Fibroblast of lung (primary cell): ENCODE measurements at regions not wholly inside any gene's neighbourhood (a gene's known extent, or its start where the extent isn't known, plus 50 kb on each side); places are given as distances from the start of the nearest gene placed in this dataset.

Experiments
- DNase-seq, 2 donors: peaks; one replicate each; pipeline versions ENCODE4 v3.0.0 to v3.0.0-alpha.2; 2010; ENCODE audit warnings: low read depth in 2 of 2
- H2AFZ ChIP-seq: 2 replicates; pipeline ENCODE4 v1.5.1; 2012; ENCODE audit warnings: low read length, control low read depth, inconsistent platforms
- H3K27ac ChIP-seq: 2 replicates; pipeline ENCODE4 v1.5.1; 2011; ENCODE audit warnings: low read length, control low read depth; ENCODE audit not compliant: insufficient read depth
- H3K27me3 ChIP-seq: 2 replicates; pipeline ENCODE4 v1.5.1; 2011; ENCODE audit warnings: mild to moderate bottlenecking, low read length; ENCODE audit not compliant: control insufficient read depth, insufficient read depth
- H3K36me3 ChIP-seq: 2 replicates; pipeline ENCODE4 v1.5.1; 2011; ENCODE audit warnings: low read length; ENCODE audit not compliant: control insufficient read depth, insufficient read depth
- H3K4me1 ChIP-seq: 2 replicates; pipeline ENCODE4 v1.5.1; 2011; ENCODE audit warnings: low read length; ENCODE audit not compliant: control insufficient read depth, insufficient read depth; ENCODE audit errors: extremely low read depth
- H3K4me2 ChIP-seq: 2 replicates; pipeline ENCODE4 v1.5.1; 2011; ENCODE audit warnings: low read length, control low read depth; ENCODE audit not compliant: insufficient read depth; ENCODE audit errors: extremely low read depth
- H3K4me3 ChIP-seq, 4 experiments: fragments of 200-600 bp in 1 of 4; sonication (generic) in 1 of 4; replicated peaks in 1 of 4; 2 replicates each; pipeline ENCODE4 v1.5.1; 2011 to 2016; ENCODE audit warnings: low read length in 4 of 4, low read depth in 3 of 4, mild to moderate bottlenecking in 3 of 4, control low read depth in 2 of 4, inconsistent platforms in 1 of 4, mixed read lengths in 1 of 4; ENCODE audit not compliant: insufficient read depth in 1 of 4; ENCODE audit errors: control extremely low read depth in 1 of 4
- H3K79me2 ChIP-seq: 2 replicates; pipeline ENCODE4 v1.5.1; 2012; ENCODE audit warnings: mild to moderate bottlenecking, low read length, inconsistent platforms; ENCODE audit not compliant: control insufficient read depth, insufficient read depth
- H3K9ac ChIP-seq: 2 replicates; pipeline ENCODE4 v1.5.1; 2011; ENCODE audit warnings: mild to moderate bottlenecking, low read length, control low read depth; ENCODE audit not compliant: insufficient read depth
- H3K9me3 ChIP-seq: 2 replicates; pipeline ENCODE4 v1.5.1; 2012; ENCODE audit warnings: low read depth, low read length; ENCODE audit not compliant: control insufficient read depth, insufficient read depth
- H4K20me1 ChIP-seq: 2 replicates; pipeline ENCODE4 v1.5.1; 2011; ENCODE audit warnings: low read length; ENCODE audit not compliant: control insufficient read depth, insufficient read depth; ENCODE audit errors: extremely low read depth
- EZH2 ChIP-seq: IDR thresholded peaks from 2 replicates; pipeline ENCODE4 v1.5.1; 2012; ENCODE audit warnings: low read length, control low read depth, mild to moderate bottlenecking; ENCODE audit errors: missing control alignments
- TF ChIP-seq, protein P1 (sequence below), 2 donors: IDR thresholded peaks in 1 of 2; conservative IDR thresholded peaks in 1 of 2; 1 replicate in 1 of 2; 2 replicates in 1 of 2; pipeline ENCODE4 v1.5.1; 2011 to 2012; ENCODE audit warnings: low read length in 2 of 2, control low read depth in 1 of 2, inconsistent platforms in 1 of 2, low read depth in 1 of 2, mild to moderate bottlenecking in 1 of 2

DNA sequence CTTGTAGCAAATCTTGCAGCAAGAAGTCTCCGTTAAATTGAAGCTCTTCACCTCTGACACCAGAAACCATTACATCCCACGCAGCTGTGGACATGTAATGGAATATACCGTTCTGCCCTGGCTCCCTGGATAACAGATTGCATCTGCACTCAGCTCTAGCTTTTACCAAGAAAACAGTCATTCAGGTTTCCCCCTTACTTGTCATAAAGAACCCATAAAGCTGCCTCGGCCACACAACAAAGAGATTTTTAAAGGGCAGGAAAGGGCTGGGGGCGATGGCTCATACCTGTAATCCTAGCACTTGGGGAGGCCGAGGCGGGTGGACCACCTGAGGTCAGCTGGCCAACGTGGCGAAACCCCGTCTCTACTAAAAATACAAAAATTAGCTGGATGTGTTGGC is 127.6 kb upstream of the RFC3 start:
- H3K79me2 ChIP-seq, result no peaks in the 10 kb centered on the region
- no peak for TF ChIP-seq EZH2
- TF ChIP-seq, protein P1, sequence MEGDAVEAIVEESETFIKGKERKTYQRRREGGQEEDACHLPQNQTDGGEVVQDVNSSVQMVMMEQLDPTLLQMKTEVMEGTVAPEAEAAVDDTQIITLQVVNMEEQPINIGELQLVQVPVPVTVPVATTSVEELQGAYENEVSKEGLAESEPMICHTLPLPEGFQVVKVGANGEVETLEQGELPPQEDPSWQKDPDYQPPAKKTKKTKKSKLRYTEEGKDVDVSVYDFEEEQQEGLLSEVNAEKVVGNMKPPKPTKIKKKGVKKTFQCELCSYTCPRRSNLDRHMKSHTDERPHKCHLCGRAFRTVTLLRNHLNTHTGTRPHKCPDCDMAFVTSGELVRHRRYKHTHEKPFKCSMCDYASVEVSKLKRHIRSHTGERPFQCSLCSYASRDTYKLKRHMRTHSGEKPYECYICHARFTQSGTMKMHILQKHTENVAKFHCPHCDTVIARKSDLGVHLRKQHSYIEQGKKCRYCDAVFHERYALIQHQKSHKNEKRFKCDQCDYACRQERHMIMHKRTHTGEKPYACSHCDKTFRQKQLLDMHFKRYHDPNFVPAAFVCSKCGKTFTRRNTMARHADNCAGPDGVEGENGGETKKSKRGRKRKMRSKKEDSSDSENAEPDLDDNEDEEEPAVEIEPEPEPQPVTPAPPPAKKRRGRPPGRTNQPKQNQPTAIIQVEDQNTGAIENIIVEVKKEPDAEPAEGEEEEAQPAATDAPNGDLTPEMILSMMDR (conservative IDR thresholded peaks at IDR 0.05 in 1 of 2, IDR thresholded peaks at IDR 0.05 in 1 of 2; ENCODE audit: low read depth in 1 of 2, low read length in 2 of 2), result no peak
- no peak overlapping the region for H3K27ac ChIP-seq
- H3K9me3 ChIP-seq, result no peaks in the 10 kb centered on the region
- H3K27me3 ChIP-seq, result no peaks in the 10 kb centered on the region
- no peak overlapping the region for H2AFZ ChIP-seq
- DNase-seq, result no peak
- H3K4me3 ChIP-seq, result no peak overlapping the region
- H3K4me2 ChIP-seq, result no peak overlapping the region
- no peaks in the 10 kb centered on the region for H4K20me1 ChIP-seq
- H3K9ac ChIP-seq, result no peak overlapping the region
- no peaks in the 10 kb centered on the region for H3K36me3 ChIP-seq
- no peaks in the 10 kb centered on the region for H3K4me1 ChIP-seq

GRCh38 chr13:33691980-33692379 is 126.0 kb upstream of the RFC3 start:
- TF ChIP-seq, protein P1 (conservative IDR thresholded peaks at IDR 0.05 in 1 of 2, IDR thresholded peaks at IDR 0.05 in 1 of 2; ENCODE audit: low read depth in 1 of 2, low read length in 2 of 2), result no peak
- no peak for TF ChIP-seq EZH2
- no peak overlapping the region for H3K4me2 ChIP-seq
- no peaks in the 10 kb centered on the region for H4K20me1 ChIP-seq
- no peaks in the 10 kb centered on the region for H3K27me3 ChIP-seq
- no peak overlapping the region for H3K27ac ChIP-seq
- no peak overlapping the region for H3K4me3 ChIP-seq
- H3K9me3 ChIP-seq, result no peaks in the 10 kb centered on the region
- no peaks in the 10 kb centered on the region for H3K36me3 ChIP-seq
- no peak for DNase-seq
- H2AFZ ChIP-seq, result no peak overlapping the region
- no peaks in the 10 kb centered on the region for H3K4me1 ChIP-seq
- H3K79me2 ChIP-seq, result no peaks in the 10 kb centered on the region
- H3K9ac ChIP-seq, result no peak overlapping the region

DNA sequence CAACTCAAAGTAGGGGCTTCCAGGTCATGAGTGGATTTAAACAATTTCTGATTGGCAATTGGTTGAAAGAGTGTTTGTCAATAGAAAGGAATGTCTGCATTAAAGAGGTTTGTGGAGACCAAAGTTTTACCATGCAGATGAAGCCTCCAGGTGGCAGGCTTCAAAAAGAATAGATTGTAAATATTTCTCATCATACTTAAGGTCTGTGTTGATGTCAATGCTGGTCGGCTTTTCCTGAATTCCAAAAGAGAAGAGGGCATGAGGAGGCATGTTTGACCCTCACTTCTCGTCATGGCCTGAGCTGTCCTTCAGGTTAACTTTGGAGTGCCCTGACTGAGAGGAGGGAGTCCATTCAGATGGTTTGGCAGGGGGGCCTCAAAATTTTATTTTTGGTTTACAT is 125.4 kb upstream of the RFC3 start:
- Histone ChIP-seq H3K27me3 (no peaks in the 10 kb centered on the region), H3K4me1 (no peaks in the 10 kb centered on the region), H2AFZ (no peak overlapping the region), H3K27ac (no peak overlapping the region), H3K36me3 (no peaks in the 10 kb centered on the region), H3K4me2 (no peak overlapping the region), H3K79me2 (no peaks in the 10 kb centered on the region), H4K20me1 (no peaks in the 10 kb centered on the region), H3K4me3 (no peak overlapping the region), H3K9ac (no peak overlapping the region), H3K9me3 (no peaks in the 10 kb centered on the region)
- TF ChIP-seq, protein P1 (conservative IDR thresholded peaks at IDR 0.05 in 1 of 2, IDR thresholded peaks at IDR 0.05 in 1 of 2; ENCODE audit: low read depth in 1 of 2, low read length in 2 of 2), result no peak
- TF ChIP-seq EZH2, result no peak
- no peak for DNase-seq
